Liver (tissue), 3 donors: ENCODE measurements at regions not wholly inside any gene's neighbourhood (a gene's known extent, or its start where the extent isn't known, plus 50 kb on each side); places are given as distances from the start of the nearest gene placed in this dataset.

Source experiments
- ATF3 ChIP-seq: IDR thresholded peaks from 2 replicates; pipeline ENCODE4 v1.6.1; 2016; ENCODE audit warnings: antibody characterized with exemption
- CTCF ChIP-seq: fragments of 150-350 bp; IDR thresholded peaks from 2 replicates; pipeline ENCODE4 v1.5.1; 2017; ENCODE audit warnings: improper control_type of control experiment, low read depth, low read length; ENCODE audit not compliant: missing input control
- EGR1 ChIP-seq, 2 donors: IDR thresholded peaks; 2 replicates each; pipeline ENCODE4 v1.6.1; 2016 to 2018; ENCODE audit warnings: antibody characterized with exemption in 2 of 2, low read depth in 2 of 2
- FOXA1 ChIP-seq: IDR thresholded peaks from 2 replicates; pipeline ENCODE4 v1.6.1; 2016; ENCODE audit warnings: antibody characterized with exemption
- FOXA2 ChIP-seq: IDR thresholded peaks from 2 replicates; pipeline ENCODE4 v1.6.1; 2016; ENCODE audit warnings: antibody characterized with exemption
- JUND ChIP-seq, 2 donors: IDR thresholded peaks; 2 replicates each; pipeline ENCODE4 v1.6.1; 2016; ENCODE audit warnings: antibody characterized with exemption in 2 of 2
- RAD21 ChIP-seq, 2 donors: IDR thresholded peaks; 2 replicates each; pipeline ENCODE4 v1.6.1; 2016; ENCODE audit warnings: antibody characterized with exemption in 2 of 2, mild to moderate bottlenecking in 2 of 2
- TAF1 ChIP-seq: conservative IDR thresholded peaks from 2 replicates; pipeline ENCODE4 v1.6.1; 2016; ENCODE audit warnings: antibody characterized with exemption, mild to moderate bottlenecking
- YY1 ChIP-seq: IDR thresholded peaks from 2 replicates; pipeline ENCODE4 v1.6.1; 2016; ENCODE audit warnings: antibody characterized with exemption, mild to moderate bottlenecking
- ZBTB33 ChIP-seq: IDR thresholded peaks from 2 replicates; pipeline ENCODE4 v1.6.1; 2016; ENCODE audit warnings: antibody characterized with exemption
- donor health status: healthy.
- donor health status: healthy.

DNA sequence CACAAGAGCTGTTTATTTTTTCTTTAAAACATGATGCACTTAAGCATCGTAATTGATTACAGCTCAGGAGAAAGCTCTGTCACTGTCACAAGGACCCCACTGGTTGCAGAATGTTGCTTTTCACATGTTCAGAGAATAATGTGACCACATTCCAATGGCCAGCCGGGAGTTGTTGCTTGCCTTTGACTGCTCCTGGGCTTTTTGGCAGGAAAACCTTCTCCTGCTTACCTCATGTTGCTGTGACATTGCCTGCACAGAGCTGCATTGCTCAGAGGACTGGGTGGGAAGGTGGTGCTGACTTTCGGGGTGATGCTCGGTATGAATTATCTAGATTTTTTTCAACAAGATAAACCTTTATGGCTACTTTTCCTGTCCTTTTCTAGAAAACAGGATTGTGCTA, 88.2 kb downstream of the PALM2AKAP2 start:
- TF ChIP-seq CTCF (no peak), JUND (IDR thresholded peaks at IDR 0.05) (no peak), ATF3 (no peak), FOXA2 (no peak), RAD21 (IDR thresholded peaks at IDR 0.05) (no peak), TAF1 (no peak), ZBTB33 (no peak), FOXA1 (no peak), EGR1 (IDR thresholded peaks at IDR 0.05; ENCODE audit: low read depth in 2 of 2) (no peak), YY1 (no peak)
